ENCODE measurements at regions not wholly inside any gene's neighbourhood (a gene's known extent, or its start where the extent isn't known, plus 50 kb on each side); places are given as distances from the start of the nearest gene placed in this dataset.
"Not testable (repeated sequence)": the region's sequence is repeated elsewhere in the genome, so short reads cannot be mapped to it uniquely, and the experiment has no call there.

DNA sequence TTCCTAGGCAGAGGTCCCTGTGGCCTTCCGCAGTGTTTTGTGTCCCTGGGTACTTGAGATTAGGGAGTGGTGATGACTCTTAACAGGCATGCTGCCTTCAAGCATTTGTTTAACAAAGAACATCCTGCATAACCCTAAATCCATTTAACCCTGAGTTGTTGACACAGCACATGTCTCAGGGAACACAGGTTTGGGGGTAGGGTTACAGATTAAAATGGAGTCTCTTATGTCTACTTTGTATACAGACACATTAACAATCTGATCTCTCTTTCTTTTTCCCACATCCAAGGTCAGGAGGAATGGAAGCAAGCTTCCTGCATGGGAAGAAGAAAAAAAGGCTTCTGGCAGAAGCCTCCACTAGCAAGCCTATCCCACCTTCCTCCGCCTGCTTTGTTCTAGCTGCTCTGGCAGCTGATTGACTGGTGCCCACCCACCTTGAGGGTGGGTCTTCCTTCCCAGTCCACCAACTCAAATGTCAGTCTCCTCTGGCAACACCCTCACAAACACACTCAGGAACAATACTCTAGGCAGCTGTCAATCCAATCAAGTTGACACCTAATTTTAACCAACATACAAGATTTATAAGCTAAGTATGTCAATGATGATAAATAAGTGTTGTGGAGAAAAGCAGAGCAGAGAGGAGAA is 176.5 kb upstream of the CCZ1B start:
- no peak overlapping the region for H3K4me3 ChIP-seq (ENCODE audit: low read depth in 1 of 5, low read length in 5 of 5)
- no peaks in the 10 kb centered on the region for H3K27me3 ChIP-seq (ENCODE audit: control insufficient read depth in 5 of 5, insufficient read depth in 4 of 5, low read length in 5 of 5)
- no peak overlapping the region for H3K9ac ChIP-seq (ENCODE audit: low read length in 5 of 5)
- H3K9me3 ChIP-seq (ENCODE audit: control insufficient read depth in 5 of 5, low read length in 5 of 5): peaks cover 0 to 9% (median 6%) of the 10 kb centered on the region in 5 donors
- H3K27ac ChIP-seq (ENCODE audit: low read depth, low read length): no peak overlapping the region
- no peaks in the 10 kb centered on the region for H3K4me1 ChIP-seq (ENCODE audit: control insufficient read depth in 5 of 5, insufficient read depth in 5 of 5, low read length in 5 of 5)
- no peaks in the 10 kb centered on the region for H3K36me3 ChIP-seq (ENCODE audit: control insufficient read depth in 5 of 5, insufficient read depth in 5 of 5, low read length in 5 of 5)

DNA sequence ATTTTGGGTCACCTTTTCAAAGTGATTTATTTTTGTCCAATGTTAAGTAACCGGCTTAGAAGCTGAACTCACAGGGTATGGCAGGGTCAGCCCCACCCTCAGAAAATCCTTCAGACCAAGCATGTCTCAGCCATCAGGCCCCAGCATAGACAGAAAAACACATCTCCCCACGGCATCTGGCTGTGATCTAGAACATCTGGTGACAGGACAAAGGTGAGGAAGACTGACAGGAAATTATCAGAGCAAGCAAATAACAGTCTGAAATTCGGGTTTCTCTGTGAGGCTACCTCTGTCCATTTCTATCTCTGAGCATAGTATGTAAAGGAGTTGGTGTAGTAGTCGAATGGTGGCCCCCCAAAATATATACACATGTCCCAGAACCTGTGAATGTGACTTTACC is 177.0 kb upstream of the C1GALT1 start:
- Histone ChIP-seq H3K9ac (ENCODE audit: low read length in 5 of 5) (no peak overlapping the region), H3K4me3 (ENCODE audit: low read depth in 1 of 5, low read length in 5 of 5) (no peak overlapping the region), H3K27ac (ENCODE audit: low read depth, low read length) (no peak overlapping the region), H3K27me3 (ENCODE audit: control insufficient read depth in 5 of 5, insufficient read depth in 4 of 5, low read length in 5 of 5) (no peaks in the 10 kb centered on the region), H3K36me3 (ENCODE audit: control insufficient read depth in 5 of 5, insufficient read depth in 5 of 5, low read length in 5 of 5) (no peaks in the 10 kb centered on the region), H3K9me3 (ENCODE audit: control insufficient read depth in 5 of 5, low read length in 5 of 5) (no peaks in the 10 kb centered on the region), H3K4me1 (ENCODE audit: control insufficient read depth in 5 of 5, insufficient read depth in 5 of 5, low read length in 5 of 5) (no peaks in the 10 kb centered on the region)

- not testable (repeated sequence) for H3K9me3 ChIP-seq (ENCODE audit: control insufficient read depth in 5 of 5, low read length in 5 of 5); H3K9ac ChIP-seq (ENCODE audit: low read length in 5 of 5); H3K36me3 ChIP-seq (ENCODE audit: control insufficient read depth in 5 of 5, insufficient read depth in 5 of 5, low read length in 5 of 5); H3K27ac ChIP-seq (ENCODE audit: low read depth, low read length); H3K4me1 ChIP-seq (ENCODE audit: control insufficient read depth in 5 of 5, insufficient read depth in 5 of 5, low read length in 5 of 5); H3K4me3 ChIP-seq (ENCODE audit: low read depth in 1 of 5, low read length in 5 of 5); H3K27me3 ChIP-seq (ENCODE audit: control insufficient read depth in 5 of 5, insufficient read depth in 4 of 5, low read length in 5 of 5)
Measured at GRCh38 chr7:7005949-7006348, 176.4 kb upstream of the C1GALT1 start.

DNA sequence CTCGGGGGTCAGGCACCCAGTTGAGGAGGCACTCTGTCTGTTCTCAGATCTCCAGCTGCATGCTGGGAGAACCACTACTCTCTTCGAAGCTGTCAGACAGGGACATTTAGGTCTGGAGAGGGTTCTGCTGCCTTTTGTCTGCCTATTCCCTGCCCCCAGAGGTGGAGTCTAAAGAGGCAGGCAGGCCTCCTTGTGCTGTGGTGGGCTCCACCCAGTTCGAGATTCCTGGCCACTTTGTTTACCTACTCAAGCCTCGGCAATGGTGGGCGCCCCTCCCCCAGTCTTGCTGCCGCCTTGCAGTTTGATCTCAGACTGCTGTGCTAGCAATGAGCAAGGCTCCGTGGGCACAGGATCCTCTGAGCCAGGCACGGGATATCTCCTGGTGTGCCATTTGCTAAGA is 171.1 kb upstream of the C1GALT1 start:
- H3K9ac ChIP-seq (ENCODE audit: low read length in 5 of 5); H3K9me3 ChIP-seq (ENCODE audit: control insufficient read depth in 5 of 5, low read length in 5 of 5); H3K4me3 ChIP-seq (ENCODE audit: low read depth in 1 of 5, low read length in 5 of 5); H3K36me3 ChIP-seq (ENCODE audit: control insufficient read depth in 5 of 5, insufficient read depth in 5 of 5, low read length in 5 of 5); H3K27ac ChIP-seq (ENCODE audit: low read depth, low read length); H3K4me1 ChIP-seq (ENCODE audit: control insufficient read depth in 5 of 5, insufficient read depth in 5 of 5, low read length in 5 of 5); H3K27me3 ChIP-seq (ENCODE audit: control insufficient read depth in 5 of 5, insufficient read depth in 4 of 5, low read length in 5 of 5): not testable (repeated sequence)

DNA sequence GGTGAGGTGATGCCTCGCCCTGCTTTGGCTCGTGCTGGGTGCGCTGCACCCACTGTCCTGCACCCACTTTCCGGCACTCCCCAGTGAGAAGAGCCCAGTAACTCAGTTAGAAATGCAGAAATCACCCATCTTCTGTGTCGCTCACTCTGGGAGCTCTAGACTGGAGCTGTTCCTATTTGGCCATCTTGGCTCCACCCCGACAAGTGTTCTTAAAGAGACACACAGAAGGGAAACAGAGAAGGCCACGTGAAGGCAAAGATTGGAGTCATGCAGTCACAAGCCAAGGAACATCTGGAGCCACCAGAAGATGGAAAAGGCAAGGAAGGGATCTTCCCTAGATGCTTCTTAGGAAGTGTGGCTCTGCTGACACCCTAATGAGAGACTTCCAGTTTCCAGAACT is 170.6 kb upstream of the C1GALT1 start:
- H3K36me3 ChIP-seq (ENCODE audit: control insufficient read depth in 5 of 5, insufficient read depth in 5 of 5, low read length in 5 of 5); H3K4me1 ChIP-seq (ENCODE audit: control insufficient read depth in 5 of 5, insufficient read depth in 5 of 5, low read length in 5 of 5); H3K27me3 ChIP-seq (ENCODE audit: control insufficient read depth in 5 of 5, insufficient read depth in 4 of 5, low read length in 5 of 5); H3K9ac ChIP-seq (ENCODE audit: low read length in 5 of 5); H3K27ac ChIP-seq (ENCODE audit: low read depth, low read length); H3K4me3 ChIP-seq (ENCODE audit: low read depth in 1 of 5, low read length in 5 of 5); H3K9me3 ChIP-seq (ENCODE audit: control insufficient read depth in 5 of 5, low read length in 5 of 5): not testable (repeated sequence)

GRCh38 chr7:7014827-7015595 is 167.3 kb upstream of the C1GALT1 start:
- Histone ChIP-seq H3K4me3 (ENCODE audit: low read depth in 1 of 5, low read length in 5 of 5) (no peak overlapping the region), H3K27ac (ENCODE audit: low read depth, low read length) (no peak overlapping the region), H3K27me3 (ENCODE audit: control insufficient read depth in 5 of 5, insufficient read depth in 4 of 5, low read length in 5 of 5) (peaks cover 0 to 3% (median 0%) of the 10 kb centered on the region in 5 donors), H3K9me3 (ENCODE audit: control insufficient read depth in 5 of 5, low read length in 5 of 5) (peaks cover 0 to 3% (median 0%) of the 10 kb centered on the region in 5 donors), H3K9ac (ENCODE audit: low read length in 5 of 5) (no peak overlapping the region), H3K36me3 (ENCODE audit: control insufficient read depth in 5 of 5, insufficient read depth in 5 of 5, low read length in 5 of 5) (no peaks in the 10 kb centered on the region), H3K4me1 (ENCODE audit: control insufficient read depth in 5 of 5, insufficient read depth in 5 of 5, low read length in 5 of 5) (no peaks in the 10 kb centered on the region)

DNA sequence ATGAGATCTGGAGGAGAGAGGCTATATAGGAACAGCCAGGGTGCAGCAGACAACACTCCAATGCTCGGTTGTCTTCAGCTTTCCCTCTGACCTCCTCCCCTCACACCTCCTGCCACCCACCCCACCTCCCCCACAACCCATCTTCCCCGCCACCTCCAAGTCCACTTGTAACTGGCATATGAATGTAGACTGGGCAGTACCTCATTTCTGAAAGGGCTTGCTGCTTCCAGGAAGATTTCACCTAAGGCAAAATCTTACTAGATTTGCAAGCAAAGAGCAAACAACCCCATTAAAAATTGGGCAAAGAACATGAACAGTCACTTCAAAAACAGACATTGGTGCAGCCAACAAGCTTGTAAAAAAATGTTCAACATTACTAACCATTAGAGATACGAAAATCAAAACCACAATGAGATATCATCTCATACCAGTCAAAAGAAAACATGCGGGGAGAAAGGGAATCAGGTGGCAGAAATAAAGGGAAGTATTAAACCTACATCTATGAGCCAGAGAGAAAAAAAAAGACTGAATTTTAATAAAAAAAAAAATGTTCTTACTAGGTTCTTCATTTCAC is 164.6 kb upstream of the C1GALT1 start:
- Histone ChIP-seq H3K4me1 (ENCODE audit: control insufficient read depth in 5 of 5, insufficient read depth in 5 of 5, low read length in 5 of 5) (no peaks in the 10 kb centered on the region), H3K27ac (ENCODE audit: low read depth, low read length) (no peak overlapping the region), H3K27me3 (ENCODE audit: control insufficient read depth in 5 of 5, insufficient read depth in 4 of 5, low read length in 5 of 5) (peaks cover 0 to 2% (median 0%) of the 10 kb centered on the region in 5 donors), H3K36me3 (ENCODE audit: control insufficient read depth in 5 of 5, insufficient read depth in 5 of 5, low read length in 5 of 5) (no peaks in the 10 kb centered on the region), H3K9me3 (ENCODE audit: control insufficient read depth in 5 of 5, low read length in 5 of 5) (no peaks in the 10 kb centered on the region), H3K9ac (ENCODE audit: low read length in 5 of 5) (no peak overlapping the region), H3K4me3 (ENCODE audit: low read depth in 1 of 5, low read length in 5 of 5) (no peak overlapping the region)

DNA sequence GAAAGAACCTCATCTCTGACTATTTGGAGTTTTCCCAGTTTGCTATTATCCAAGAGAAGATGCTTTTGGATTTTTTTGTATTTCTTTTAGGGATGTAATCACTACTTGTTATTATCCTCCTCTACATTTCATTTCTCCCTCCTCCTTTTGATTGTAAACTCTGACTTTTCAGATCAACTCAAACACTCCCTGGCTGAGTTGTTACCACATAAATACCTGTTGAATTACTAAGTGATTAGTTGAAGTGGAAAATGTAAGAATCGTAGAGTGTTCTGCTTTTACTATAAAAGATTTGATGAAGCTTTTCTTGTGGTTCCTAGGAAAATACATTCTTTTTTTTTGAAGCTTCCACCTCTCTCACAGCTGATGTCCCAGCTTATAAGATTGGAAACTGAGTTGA is 164.1 kb upstream of the C1GALT1 start:
- Histone ChIP-seq H3K27me3 (ENCODE audit: control insufficient read depth in 5 of 5, insufficient read depth in 4 of 5, low read length in 5 of 5) (peaks cover 0 to 2% (median 0%) of the 10 kb centered on the region in 5 donors), H3K9ac (ENCODE audit: low read length in 5 of 5) (no peak overlapping the region), H3K27ac (ENCODE audit: low read depth, low read length) (no peak overlapping the region), H3K36me3 (ENCODE audit: control insufficient read depth in 5 of 5, insufficient read depth in 5 of 5, low read length in 5 of 5) (no peaks in the 10 kb centered on the region), H3K9me3 (ENCODE audit: control insufficient read depth in 5 of 5, low read length in 5 of 5) (no peaks in the 10 kb centered on the region), H3K4me1 (ENCODE audit: control insufficient read depth in 5 of 5, insufficient read depth in 5 of 5, low read length in 5 of 5) (no peaks in the 10 kb centered on the region), H3K4me3 (ENCODE audit: low read depth in 1 of 5, low read length in 5 of 5) (no peak overlapping the region)

- H3K9me3 ChIP-seq (ENCODE audit: control insufficient read depth in 5 of 5, low read length in 5 of 5): peaks cover 0 to 4% (median 0%) of the 10 kb centered on the region in 5 donors
- H3K9ac ChIP-seq (ENCODE audit: low read length in 5 of 5): no peak overlapping the region
- no peaks in the 10 kb centered on the region for H3K4me1 ChIP-seq (ENCODE audit: control insufficient read depth in 5 of 5, insufficient read depth in 5 of 5, low read length in 5 of 5)
- H3K36me3 ChIP-seq (ENCODE audit: control insufficient read depth in 5 of 5, insufficient read depth in 5 of 5, low read length in 5 of 5): no peaks in the 10 kb centered on the region
- H3K4me3 ChIP-seq (ENCODE audit: low read depth in 1 of 5, low read length in 5 of 5): no peak overlapping the region
- no peak overlapping the region for H3K27ac ChIP-seq (ENCODE audit: low read depth, low read length)
- no peaks in the 10 kb centered on the region for H3K27me3 ChIP-seq (ENCODE audit: control insufficient read depth in 5 of 5, insufficient read depth in 4 of 5, low read length in 5 of 5)
Measured at GRCh38 chr7:7032221-7032620, 150.1 kb upstream of the C1GALT1 start.

- no peaks in the 10 kb centered on the region for H3K36me3 ChIP-seq (ENCODE audit: control insufficient read depth in 5 of 5, insufficient read depth in 5 of 5, low read length in 5 of 5)
- no peaks in the 10 kb centered on the region for H3K4me1 ChIP-seq (ENCODE audit: control insufficient read depth in 5 of 5, insufficient read depth in 5 of 5, low read length in 5 of 5)
Measured at GRCh38 chr7:7035851-7036250, 146.5 kb upstream of the C1GALT1 start.

More at GRCh38 chr7:7035851-7036250, 146.5 kb upstream of the C1GALT1 start:
- H3K9me3 ChIP-seq (ENCODE audit: control insufficient read depth in 5 of 5, low read length in 5 of 5): peaks cover 0 to 2% (median 0%) of the 10 kb centered on the region in 5 donors
- no peak overlapping the region for H3K9ac ChIP-seq (ENCODE audit: low read length in 5 of 5)
- no peak overlapping the region for H3K27ac ChIP-seq (ENCODE audit: low read depth, low read length)
- no peak overlapping the region for H3K4me3 ChIP-seq (ENCODE audit: low read depth in 1 of 5, low read length in 5 of 5)
- no peaks in the 10 kb centered on the region for H3K27me3 ChIP-seq (ENCODE audit: control insufficient read depth in 5 of 5, insufficient read depth in 4 of 5, low read length in 5 of 5)
